ENCODE measurements at regions not wholly inside any gene's neighbourhood (a gene's known extent, or its start where the extent isn't known, plus 50 kb on each side); places are given as distances from the start of the nearest gene placed in this dataset.

- TF ChIP-seq, protein P1, sequence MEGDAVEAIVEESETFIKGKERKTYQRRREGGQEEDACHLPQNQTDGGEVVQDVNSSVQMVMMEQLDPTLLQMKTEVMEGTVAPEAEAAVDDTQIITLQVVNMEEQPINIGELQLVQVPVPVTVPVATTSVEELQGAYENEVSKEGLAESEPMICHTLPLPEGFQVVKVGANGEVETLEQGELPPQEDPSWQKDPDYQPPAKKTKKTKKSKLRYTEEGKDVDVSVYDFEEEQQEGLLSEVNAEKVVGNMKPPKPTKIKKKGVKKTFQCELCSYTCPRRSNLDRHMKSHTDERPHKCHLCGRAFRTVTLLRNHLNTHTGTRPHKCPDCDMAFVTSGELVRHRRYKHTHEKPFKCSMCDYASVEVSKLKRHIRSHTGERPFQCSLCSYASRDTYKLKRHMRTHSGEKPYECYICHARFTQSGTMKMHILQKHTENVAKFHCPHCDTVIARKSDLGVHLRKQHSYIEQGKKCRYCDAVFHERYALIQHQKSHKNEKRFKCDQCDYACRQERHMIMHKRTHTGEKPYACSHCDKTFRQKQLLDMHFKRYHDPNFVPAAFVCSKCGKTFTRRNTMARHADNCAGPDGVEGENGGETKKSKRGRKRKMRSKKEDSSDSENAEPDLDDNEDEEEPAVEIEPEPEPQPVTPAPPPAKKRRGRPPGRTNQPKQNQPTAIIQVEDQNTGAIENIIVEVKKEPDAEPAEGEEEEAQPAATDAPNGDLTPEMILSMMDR (IDR thresholded peaks at IDR 0.05): no peak
- TF ChIP-seq POLR2AphosphoS5 (IDR thresholded peaks at IDR 0.05) (no peak), POLR2A (IDR thresholded peaks at IDR 0.05) (no peak)
These were observed 269.8 kb downstream of the MAP2K6 start for GRCh38 chr17:69684251-69684650.

All from gastroesophageal sphincter (tissue), 3 donors.